GM23248 (cell line): ENCODE measurements at regions not wholly inside any gene's neighbourhood (a gene's known extent, or its start where the extent isn't known, plus 50 kb on each side); places are given as distances from the start of the nearest gene placed in this dataset.
"Not testable (repeated sequence)": the region's sequence is repeated elsewhere in the genome, so short reads cannot be mapped to it uniquely, and the experiment has no call there.

Experiments used
- DNase-seq: peaks from one replicate; pipeline ENCODE4 v3.0.0-alpha.2; 2015
- H2AFZ ChIP-seq: fragments of 200-600 bp; sonication (generic); 2 replicates; pipeline ENCODE4 v1.6.1; 2016; ENCODE audit warnings: antibody characterized with exemption
- H3F3A ChIP-seq: fragments of 200-600 bp; sonication (generic); 2 replicates; pipeline ENCODE4 v1.6.1; 2016; ENCODE audit warnings: mild to moderate bottlenecking, antibody characterized with exemption, mixed run types; ENCODE audit not compliant: insufficient read depth
- H3K27ac ChIP-seq: fragments of 200-600 bp; sonication (generic); 2 replicates; pipeline ENCODE4 v1.5.1; 2016; ENCODE audit warnings: mild to moderate bottlenecking
- H3K27me3 ChIP-seq: fragments of 200-600 bp; sonication (generic); replicated peaks from 2 replicates; pipeline ENCODE4 v1.6.1; 2016; ENCODE audit warnings: mild to moderate bottlenecking; ENCODE audit not compliant: insufficient read depth
- H3K36me3 ChIP-seq: fragments of 200-600 bp; sonication (generic); 2 replicates; pipeline ENCODE4 v1.6.1; 2016; ENCODE audit warnings: low read depth, mild to moderate bottlenecking
- H3K4me1 ChIP-seq: fragments of 200-600 bp; sonication (generic); 2 replicates; pipeline ENCODE4 v1.6.1; 2016; ENCODE audit warnings: mild to moderate bottlenecking; ENCODE audit not compliant: insufficient read depth
- H3K4me2 ChIP-seq: fragments of 200-600 bp; sonication (generic); one replicate; pipeline ENCODE4 v1.6.1; 2016; ENCODE audit warnings: mild to moderate bottlenecking; ENCODE audit not compliant: unreplicated experiment
- H3K4me3 ChIP-seq: fragments of 200-600 bp; sonication (generic); 2 replicates; pipeline ENCODE4 v1.5.1; 2016; ENCODE audit warnings: mild to moderate bottlenecking
- H3K79me2 ChIP-seq: fragments of 200-600 bp; sonication (generic); 2 replicates; pipeline ENCODE4 v1.6.1; 2016; ENCODE audit warnings: mild to moderate bottlenecking; ENCODE audit not compliant: insufficient read depth
- H3K9ac ChIP-seq: fragments of 200-600 bp; sonication (generic); 2 replicates; pipeline ENCODE4 v1.6.1; 2016; ENCODE audit warnings: mild to moderate bottlenecking
- H3K9me2 ChIP-seq: fragments of 200-600 bp; sonication (generic); 2 replicates; pipeline ENCODE4 v1.6.1; 2016; ENCODE audit warnings: mixed run types, mild to moderate bottlenecking, moderate library complexity; ENCODE audit not compliant: insufficient read depth
- H3K9me3 ChIP-seq: fragments of 200-600 bp; sonication (generic); one replicate; pipeline ENCODE4 v1.6.1; 2017; ENCODE audit warnings: low read depth
- H4K20me1 ChIP-seq: fragments of 200-600 bp; sonication (generic); 2 replicates; pipeline ENCODE4 v1.6.0; 2016; ENCODE audit not compliant: insufficient read depth
- WGBS, 2 experiments: methylation state at CpG; one replicate each; pipeline ENCODE4 v1.1.6; 2015 to 2017; ENCODE audit warnings: low lambda C conversion rate in 2 of 2, low coverage in 1 of 2; ENCODE audit errors: missing lambda C conversion rate in 2 of 2; 5-methylcytosine and 5-hydroxymethylcytosine counted together
- in situ Hi-C: fragments of 300-500 bp; cut with MboI; formaldehyde crosslinking; loops from 2 replicates; pipeline ENCODE4 v1.15.0; 2020

- DNase-seq, H2AFZ ChIP-seq, H3K9ac ChIP-seq, H3K4me3 ChIP-seq, H3K36me3 ChIP-seq, H3K4me1 ChIP-seq, H3K9me2 ChIP-seq, H3K27me3 ChIP-seq, H3F3A ChIP-seq, H4K20me1 ChIP-seq, H3K9me3 ChIP-seq, H3K79me2 ChIP-seq, in situ Hi-C loops, H3K4me2 ChIP-seq, H3K27ac ChIP-seq: not testable (repeated sequence)
- 60 to 68% methylated on average over 2 of the region's 2 CpGs for WGBS, 2 experiments
Measured at GRCh38 chr2:131622874-131623273, 95.2 kb downstream of the CCDC74A start.

GRCh38 chr2:131626011-131626410 lies 98.3 kb downstream of the CCDC74A start:
- H3K27ac ChIP-seq, H3K79me2 ChIP-seq, in situ Hi-C loops: not testable (repeated sequence)

GRCh38 chr2:131626565-131626964 lies 98.9 kb downstream of the CCDC74A start:
- H3K9me2 ChIP-seq, H3K27ac ChIP-seq, H4K20me1 ChIP-seq, H3K4me1 ChIP-seq, DNase-seq, H2AFZ ChIP-seq, H3K9me3 ChIP-seq, H3F3A ChIP-seq, H3K79me2 ChIP-seq, H3K36me3 ChIP-seq, H3K4me2 ChIP-seq, H3K9ac ChIP-seq, H3K27me3 ChIP-seq, in situ Hi-C loops, H3K4me3 ChIP-seq: not testable (repeated sequence)
- WGBS, 2 experiments, result 70 to 74% methylated on average over 18 to 19 of the region's 19 CpGs

More at GRCh38 chr2:131626011-131626410, 98.3 kb downstream of the CCDC74A start:
- not testable (repeated sequence) for DNase-seq, H3K9me3 ChIP-seq, H3K4me3 ChIP-seq, H3K4me2 ChIP-seq, H4K20me1 ChIP-seq, H3K4me1 ChIP-seq, H3K9me2 ChIP-seq, H3K9ac ChIP-seq, H3K36me3 ChIP-seq, H3F3A ChIP-seq, H3K27me3 ChIP-seq, H2AFZ ChIP-seq
- 75% methylated on average over 10 of the region's 10 CpGs for WGBS, 2 experiments

- H4K20me1 ChIP-seq, H3K4me1 ChIP-seq, in situ Hi-C loops, H3K4me2 ChIP-seq, H3K9me2 ChIP-seq, H3K4me3 ChIP-seq, H3K9ac ChIP-seq, H3K27me3 ChIP-seq, H3K9me3 ChIP-seq, H3K36me3 ChIP-seq, H3K27ac ChIP-seq, H2AFZ ChIP-seq, H3K79me2 ChIP-seq, H3F3A ChIP-seq, DNase-seq: not testable (repeated sequence)
- WGBS, 2 experiments, result 37 to 46% methylated on average over 2 of the region's 2 CpGs
Measured at GRCh38 chr2:131627777-131628176, 100.1 kb downstream of the CCDC74A start.

GRCh38 chr2:131631648-131632047 lies 104.0 kb downstream of the CCDC74A start:
- H3K27ac ChIP-seq, H3K9me2 ChIP-seq, H3K9ac ChIP-seq, H3K9me3 ChIP-seq, H3K36me3 ChIP-seq, H3K4me1 ChIP-seq, H3K79me2 ChIP-seq, H3K4me2 ChIP-seq, H3K4me3 ChIP-seq, H3K27me3 ChIP-seq, DNase-seq, in situ Hi-C loops, H4K20me1 ChIP-seq, H3F3A ChIP-seq, H2AFZ ChIP-seq: not testable (repeated sequence)
- WGBS, 2 experiments, result 31 to 42% methylated on average over 2 of the region's 2 CpGs

- H3K79me2 ChIP-seq, H2AFZ ChIP-seq, H4K20me1 ChIP-seq, H3K27ac ChIP-seq, H3K4me3 ChIP-seq, in situ Hi-C loops, H3K4me2 ChIP-seq, H3K36me3 ChIP-seq, H3K9me3 ChIP-seq, DNase-seq, H3K9me2 ChIP-seq, H3K4me1 ChIP-seq, H3K27me3 ChIP-seq, H3K9ac ChIP-seq, H3F3A ChIP-seq: not testable (repeated sequence)
- 54 to 61% methylated on average over 8 of the region's 8 CpGs for whole genome bisulfite sequencing, 2 experiments
Measured at GRCh38 chr2:131633405-131633804, 105.7 kb downstream of the CCDC74A start.

- H3K27me3 ChIP-seq, H2AFZ ChIP-seq, H4K20me1 ChIP-seq, H3K9me2 ChIP-seq, DNase-seq, H3K79me2 ChIP-seq, H3K9ac ChIP-seq, H3K36me3 ChIP-seq, H3K4me1 ChIP-seq, H3K4me2 ChIP-seq, in situ Hi-C loops, H3K27ac ChIP-seq, H3K9me3 ChIP-seq, H3F3A ChIP-seq, H3K4me3 ChIP-seq: not testable (repeated sequence)
- 46 to 51% methylated on average over 9 to 10 of the region's 10 CpGs for WGBS, 2 experiments
Measured at GRCh38 chr2:131633827-131634695, 106.4 kb downstream of the CCDC74A start.
